HFF-Myc (cell line): ENCODE measurements at regions not wholly inside any gene's neighbourhood (a gene's known extent, or its start where the extent isn't known, plus 50 kb on each side); places are given as distances from the start of the nearest gene placed in this dataset.

Source experiments
- DNase-seq: peaks from one replicate; pipeline ENCODE4 v3.0.0-alpha.2; 2011; ENCODE audit warnings: low read depth; ENCODE audit errors: extremely low read depth
- H3K4me3 ChIP-seq: replicated peaks from 2 replicates; pipeline ENCODE4 v1.5.1; 2011; ENCODE audit warnings: low read depth, mild to moderate bottlenecking, control low read depth, low read length
- TF ChIP-seq, protein P1 (sequence below): IDR thresholded peaks from 2 replicates; pipeline ENCODE4 v1.5.1; 2012; ENCODE audit warnings: mild to moderate bottlenecking, low read depth, low read length, control low read depth; ENCODE audit errors: missing control alignments

- TF ChIP-seq, protein P1, sequence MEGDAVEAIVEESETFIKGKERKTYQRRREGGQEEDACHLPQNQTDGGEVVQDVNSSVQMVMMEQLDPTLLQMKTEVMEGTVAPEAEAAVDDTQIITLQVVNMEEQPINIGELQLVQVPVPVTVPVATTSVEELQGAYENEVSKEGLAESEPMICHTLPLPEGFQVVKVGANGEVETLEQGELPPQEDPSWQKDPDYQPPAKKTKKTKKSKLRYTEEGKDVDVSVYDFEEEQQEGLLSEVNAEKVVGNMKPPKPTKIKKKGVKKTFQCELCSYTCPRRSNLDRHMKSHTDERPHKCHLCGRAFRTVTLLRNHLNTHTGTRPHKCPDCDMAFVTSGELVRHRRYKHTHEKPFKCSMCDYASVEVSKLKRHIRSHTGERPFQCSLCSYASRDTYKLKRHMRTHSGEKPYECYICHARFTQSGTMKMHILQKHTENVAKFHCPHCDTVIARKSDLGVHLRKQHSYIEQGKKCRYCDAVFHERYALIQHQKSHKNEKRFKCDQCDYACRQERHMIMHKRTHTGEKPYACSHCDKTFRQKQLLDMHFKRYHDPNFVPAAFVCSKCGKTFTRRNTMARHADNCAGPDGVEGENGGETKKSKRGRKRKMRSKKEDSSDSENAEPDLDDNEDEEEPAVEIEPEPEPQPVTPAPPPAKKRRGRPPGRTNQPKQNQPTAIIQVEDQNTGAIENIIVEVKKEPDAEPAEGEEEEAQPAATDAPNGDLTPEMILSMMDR = no peak
- no peak overlapping the region for H3K4me3 ChIP-seq
- DNase-seq = no peak
These were observed 908.9 kb upstream of the MIR17HG start for GRCh38 chr13:90438576-90438975.

DNA sequence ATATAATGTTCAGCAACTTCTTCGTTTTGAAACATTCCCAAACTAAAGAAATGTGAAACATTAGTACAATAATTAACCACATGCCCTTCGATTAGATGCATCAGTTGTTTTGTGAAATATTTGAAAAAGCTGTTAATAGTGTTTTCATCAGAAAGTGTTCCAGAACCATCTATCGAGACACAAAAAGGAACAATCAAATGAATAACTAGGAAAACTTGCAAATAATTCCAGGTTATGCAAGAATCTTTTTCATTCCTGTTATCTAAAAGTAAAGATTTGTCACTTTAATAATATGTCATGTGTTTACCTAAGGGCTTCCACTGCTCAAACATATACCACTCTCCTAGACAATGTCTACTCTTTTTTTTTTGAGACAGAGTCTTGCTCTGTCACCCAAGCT is 904.2 kb upstream of the MIR17HG start:
- TF ChIP-seq, protein P1 = no peak
- no peak for DNase-seq
- H3K4me3 ChIP-seq = no peak overlapping the region

GRCh38 chr13:90444232-90444631 is 903.3 kb upstream of the MIR17HG start:
- TF ChIP-seq, protein P1 = no peak
- no peak for DNase-seq
- no peak overlapping the region for H3K4me3 ChIP-seq

DNA sequence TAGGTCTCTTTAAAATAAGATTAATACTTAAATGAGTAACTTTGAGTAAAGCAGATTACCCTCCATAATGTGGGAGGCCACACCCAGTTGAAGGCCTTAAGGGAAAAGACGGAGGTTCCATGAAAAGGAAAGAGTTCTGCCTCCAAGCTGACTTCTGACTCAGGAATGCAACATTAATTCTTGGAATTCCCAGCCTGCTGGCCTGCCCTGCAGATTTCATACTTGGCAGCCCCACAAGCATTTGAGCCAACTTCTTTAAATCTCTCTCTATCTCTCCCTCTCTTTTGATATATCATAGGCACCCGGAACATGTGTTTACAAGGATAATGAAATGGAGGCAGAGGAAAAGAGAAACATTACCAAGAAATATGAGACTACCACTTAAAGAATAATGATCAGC is 902.3 kb upstream of the MIR17HG start:
- peak; percentile 80 for DNase-seq
- TF ChIP-seq, protein P1 = no peak

GRCh38 chr13:90447034-90447733 is 900.3 kb upstream of the MIR17HG start:
- no peak for DNase-seq
- H3K4me3 ChIP-seq = no peak overlapping the region
- TF ChIP-seq, protein P1 = no peak

More for the DNA sequence above, 902.3 kb upstream of the MIR17HG start:
- no peak overlapping the region for H3K4me3 ChIP-seq

GRCh38 chr13:90447734-90448101 is 899.8 kb upstream of the MIR17HG start:
- TF ChIP-seq, protein P1 = no peak
- no peak overlapping the region for H3K4me3 ChIP-seq
- DNase-seq = peak; percentile 37
